GM10248 (cell line): ENCODE measurements at regions not wholly inside any gene's neighbourhood (a gene's known extent, or its start where the extent isn't known, plus 50 kb on each side); places are given as distances from the start of the nearest gene placed in this dataset.

Source experiments
- CTCF ChIA-PET: fragments of 300-600 bp; sonication (Branson Sonifier 250); formaldehyde crosslinking; extraction: SDS; loops from one replicate; lab custom pipeline; 2021; ENCODE audit warnings: antibody characterized with exemption; lab: Yijun Ruan, JAX
- POLR2A ChIA-PET: fragments of 350-650 bp; sonication (Branson Sonifier 250); formaldehyde crosslinking; extraction: SDS; loops from one replicate; lab custom pipeline; 2020; ENCODE audit warnings: antibody characterized with exemption; lab: Yijun Ruan, JAX
- DNase-seq: peaks from one replicate; pipeline ENCODE4 v3.0.0; 2012; ENCODE audit errors: extremely low spot score
- TF ChIP-seq, protein P1 (sequence below): IDR thresholded peaks from 2 replicates; pipeline ENCODE4 v1.5.1; 2012; ENCODE audit warnings: mild to moderate bottlenecking, low read depth; ENCODE audit errors: extremely low read depth, missing control alignments, control extremely low read depth

DNA sequence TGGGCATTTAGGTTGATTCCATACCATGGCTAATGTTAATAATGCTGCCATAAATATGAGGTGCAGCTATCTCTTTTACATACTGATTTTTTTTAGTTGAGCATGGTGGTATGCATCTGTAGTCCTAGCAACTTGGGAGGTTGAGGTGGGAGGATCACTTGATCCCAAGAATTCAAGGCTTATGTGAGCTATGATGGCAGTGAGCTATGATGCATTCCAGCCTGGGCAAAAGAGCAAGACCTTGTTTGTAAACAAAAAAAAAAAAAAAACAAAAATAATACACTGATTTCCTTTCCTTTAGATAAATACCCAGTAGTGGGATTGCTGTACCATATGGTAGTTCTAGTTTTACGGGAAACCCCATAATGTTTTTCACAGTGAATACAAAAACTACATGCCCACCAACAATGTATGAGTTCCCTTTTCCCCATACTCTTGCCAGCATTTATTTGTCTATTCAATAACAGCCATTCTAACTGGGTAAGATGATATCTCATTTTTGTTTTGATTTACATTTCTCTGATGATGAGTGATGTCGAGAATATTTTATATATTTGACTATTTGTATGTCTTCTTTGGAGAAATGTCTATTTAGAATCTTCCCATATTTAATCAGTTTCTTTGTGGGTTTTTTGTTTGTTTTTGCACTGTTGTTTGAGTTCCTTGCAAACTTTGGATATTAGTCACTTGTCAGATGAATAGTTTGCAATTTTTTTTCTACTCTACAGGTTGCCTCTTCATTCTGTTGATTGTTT lies 281.0 kb upstream of the KYNU start:
- ChIA-PET POLR2A (no interaction called here), CTCF (interaction anchor here (1.0 to 2.2 kb wide), 4 partner anchors 10 to 49 kb away, joined by 3 to 8 read pairs (median 3); no protein-coding TSS in a partner anchor)
- TF ChIP-seq, protein P1, sequence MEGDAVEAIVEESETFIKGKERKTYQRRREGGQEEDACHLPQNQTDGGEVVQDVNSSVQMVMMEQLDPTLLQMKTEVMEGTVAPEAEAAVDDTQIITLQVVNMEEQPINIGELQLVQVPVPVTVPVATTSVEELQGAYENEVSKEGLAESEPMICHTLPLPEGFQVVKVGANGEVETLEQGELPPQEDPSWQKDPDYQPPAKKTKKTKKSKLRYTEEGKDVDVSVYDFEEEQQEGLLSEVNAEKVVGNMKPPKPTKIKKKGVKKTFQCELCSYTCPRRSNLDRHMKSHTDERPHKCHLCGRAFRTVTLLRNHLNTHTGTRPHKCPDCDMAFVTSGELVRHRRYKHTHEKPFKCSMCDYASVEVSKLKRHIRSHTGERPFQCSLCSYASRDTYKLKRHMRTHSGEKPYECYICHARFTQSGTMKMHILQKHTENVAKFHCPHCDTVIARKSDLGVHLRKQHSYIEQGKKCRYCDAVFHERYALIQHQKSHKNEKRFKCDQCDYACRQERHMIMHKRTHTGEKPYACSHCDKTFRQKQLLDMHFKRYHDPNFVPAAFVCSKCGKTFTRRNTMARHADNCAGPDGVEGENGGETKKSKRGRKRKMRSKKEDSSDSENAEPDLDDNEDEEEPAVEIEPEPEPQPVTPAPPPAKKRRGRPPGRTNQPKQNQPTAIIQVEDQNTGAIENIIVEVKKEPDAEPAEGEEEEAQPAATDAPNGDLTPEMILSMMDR: no peak
- DNase-seq: no peak

- TF ChIP-seq, protein P1: no peak
- CTCF ChIA-PET: interaction anchor here (1.3 to 2.2 kb wide), 3 partner anchors 9 to 23 kb away, joined by 3 to 8 read pairs (median 3); no protein-coding TSS in a partner anchor
- POLR2A ChIA-PET: no interaction called here
- no peak for DNase-seq
These were observed 282.5 kb upstream of the KYNU start for GRCh38 chr2:142594935-142595334.

DNA sequence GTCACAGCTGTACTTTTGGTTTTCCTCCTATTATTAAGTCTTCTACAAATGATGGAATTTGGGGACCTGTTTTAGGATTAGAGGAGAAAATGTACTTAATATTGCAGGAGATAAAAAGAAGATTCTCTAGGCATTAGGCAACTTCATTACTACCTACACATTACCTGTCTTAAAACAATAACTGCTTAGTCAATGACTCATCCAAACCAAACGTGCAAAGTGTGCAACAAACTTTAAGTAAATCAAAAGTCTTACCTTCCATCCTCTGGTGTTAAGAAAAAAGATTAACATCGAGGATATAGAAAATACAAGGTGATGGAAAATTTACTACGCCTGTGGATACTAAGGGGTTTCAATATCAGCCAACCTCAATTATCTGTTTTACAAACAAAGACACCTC lies 285.3 kb upstream of the KYNU start:
- ChIA-PET CTCF (interaction anchor here (0.7 to 1.4 kb wide), 2 partner anchors 9 to 12 kb away, joined by 4 to 5 read pairs; no protein-coding TSS in a partner anchor), POLR2A (no interaction called here)
- TF ChIP-seq, protein P1: no peak
- no peak for DNase-seq

GRCh38 chr2:142591420-142591819 lies 286.0 kb upstream of the KYNU start:
- CTCF ChIA-PET: interaction anchor here (0.7 to 1.5 kb wide), 3 partner anchors 8 to 29 kb away, joined by 3 to 5 read pairs (median 4); no protein-coding TSS in a partner anchor
- POLR2A ChIA-PET: no interaction called here
- DNase-seq: no peak
- TF ChIP-seq, protein P1: no peak

DNA sequence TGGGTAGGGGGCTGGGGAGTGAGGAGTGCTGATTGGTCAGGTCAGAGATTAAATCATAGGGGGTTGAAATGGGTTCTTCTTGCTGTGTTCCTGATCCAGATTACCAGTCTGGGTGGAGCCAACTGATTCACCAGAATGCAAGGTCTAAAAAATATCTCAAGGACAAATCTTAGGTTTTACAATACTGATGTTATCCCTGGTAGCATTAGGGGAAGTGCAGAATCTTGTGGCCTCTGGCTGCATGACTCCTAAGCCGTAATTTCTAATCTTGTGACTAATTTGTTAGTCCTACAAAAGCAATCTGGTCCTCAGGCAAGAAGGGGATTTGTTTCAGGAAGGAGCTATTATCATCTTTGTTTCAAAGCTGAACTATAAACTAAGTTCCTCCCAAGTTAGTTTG lies 289.2 kb upstream of the KYNU start:
- ChIA-PET POLR2A (no interaction called here), CTCF (no interaction called here)
- DNase-seq: no peak
- TF ChIP-seq, protein P1: no peak

GRCh38 chr2:142586693-142587580 lies 290.5 kb upstream of the KYNU start:
- DNase-seq: no peak
- TF ChIP-seq, protein P1: no peak
- POLR2A ChIA-PET: no interaction called here
- CTCF ChIA-PET: interaction anchor here (2.8 kb wide), 1 partner anchor 9 kb away, joined by 8 read pairs; no protein-coding TSS in a partner anchor
